Stomach (tissue), 8 donors: ENCODE measurements at regions not wholly inside any gene's neighbourhood (a gene's known extent, or its start where the extent isn't known, plus 50 kb on each side); places are given as distances from the start of the nearest gene placed in this dataset.

Experiments
- DNase-seq, 2 donors: peaks; one replicate each; pipeline versions ENCODE4 v3.0.0 to v3.0.0-alpha.2; 2013 to 2019
- H3K27ac ChIP-seq, 5 donors: fragments of 200-600 bp in 4 of 5; sonication (generic) in 4 of 5; one replicate each; pipeline ENCODE4 v1.5.1; 2013 to 2019; ENCODE audit warnings: mild to moderate bottlenecking in 1 of 5, moderate library complexity in 1 of 5
- H3K27me3 ChIP-seq, 3 donors: fragments of 200-600 bp; sonication (generic); one replicate each; pipeline ENCODE4 v1.5.1; 2017 to 2019; ENCODE audit warnings: mixed run types in 1 of 3
- H3K36me3 ChIP-seq, 4 donors: fragments of 200-600 bp; sonication (generic); 1 replicate in 3 of 4; 2 replicates in 1 of 4; pipeline ENCODE4 v1.5.1; 2016 to 2019
- H3K4me1 ChIP-seq, 4 donors: fragments of 200-600 bp; sonication (generic); one replicate each; pipeline ENCODE4 v1.5.1; 2016 to 2019
- H3K4me3 ChIP-seq, 4 donors: fragments of 200-600 bp; sonication (generic) in 3 of 4; one replicate each; pipeline ENCODE4 v1.5.1; 2016 to 2019; ENCODE audit warnings: mild to moderate bottlenecking in 1 of 4
- H3K9me3 ChIP-seq, 4 donors: fragments of 200-600 bp; sonication (generic); one replicate each; pipeline ENCODE4 v1.5.1; 2016 to 2019
- EP300 ChIP-seq: sonication (generic); formaldehyde crosslinking; IDR thresholded peaks from one replicate; pipeline ENCODE4 v1.6.1; 2017; ENCODE audit warnings: antibody characterized with exemption
- POLR2A ChIP-seq, 4 donors: fragments of 450-650 bp; IDR thresholded peaks; one replicate each; pipeline ENCODE4 v1.6.1; 2016; ENCODE audit warnings: antibody characterized with exemption in 4 of 4, control low read depth in 2 of 4, mild to moderate bottlenecking in 1 of 4, moderate library complexity in 1 of 4
- POLR2AphosphoS5 ChIP-seq, 3 donors: sonication (generic); formaldehyde crosslinking; IDR thresholded peaks; one replicate each; pipeline ENCODE4 v1.6.1; 2016; ENCODE audit warnings: antibody characterized with exemption in 3 of 3
- WGBS, 5 donors: extraction: QIAGEN DNeasy Blood & Tissue Kit in 3 of 5; methylation state at CpG; one replicate each; pipeline versions ENCODE4 v1.1.5 to v1.1.7; 2013 to 2018; 5-methylcytosine and 5-hydroxymethylcytosine counted together
- intact Hi-C: fragments of 100-400 bp; cut with DNase I; formaldehyde crosslinking; loops from one replicate; pipeline ENCODE4 v1.15.1; 2023; ENCODE audit warnings: low total_unique reads
- TF ChIP-seq, protein P1 (sequence below), 7 experiments: fragments of 450-650 bp in 4 of 7; fragments of 200-600 bp in 3 of 7; sonication (generic) in 3 of 7; IDR thresholded peaks; one replicate each; pipeline ENCODE4 v1.5.1; 2016 to 2019; ENCODE audit warnings: antibody characterized with exemption in 7 of 7, control low read depth in 2 of 7, mild to moderate bottlenecking in 1 of 7
- donor health status: healthy with polysubstance abuse.
- donor health status: Bipolar disorder and iron deficiency.
- donor health status: healthy.

GRCh38 chr3:14338242-14338641 lies 64.2 kb upstream of the SLC6A6 start:
- Histone ChIP-seq H3K4me3 (no peak overlapping the region), H3K27me3 (no peaks in the 10 kb centered on the region), H3K9me3 (no peaks in the 10 kb centered on the region), H3K27ac (no peak overlapping the region), H3K36me3 (no peaks in the 10 kb centered on the region), H3K4me1 (peaks cover 22 to 35% (median 28%) of the 10 kb centered on the region in 4 donors)
- TF ChIP-seq POLR2A (IDR thresholded peaks at IDR 0.05) (no peak), EP300 (no peak), POLR2AphosphoS5 (IDR thresholded peaks at IDR 0.05) (no peak)
- TF ChIP-seq, protein P1, sequence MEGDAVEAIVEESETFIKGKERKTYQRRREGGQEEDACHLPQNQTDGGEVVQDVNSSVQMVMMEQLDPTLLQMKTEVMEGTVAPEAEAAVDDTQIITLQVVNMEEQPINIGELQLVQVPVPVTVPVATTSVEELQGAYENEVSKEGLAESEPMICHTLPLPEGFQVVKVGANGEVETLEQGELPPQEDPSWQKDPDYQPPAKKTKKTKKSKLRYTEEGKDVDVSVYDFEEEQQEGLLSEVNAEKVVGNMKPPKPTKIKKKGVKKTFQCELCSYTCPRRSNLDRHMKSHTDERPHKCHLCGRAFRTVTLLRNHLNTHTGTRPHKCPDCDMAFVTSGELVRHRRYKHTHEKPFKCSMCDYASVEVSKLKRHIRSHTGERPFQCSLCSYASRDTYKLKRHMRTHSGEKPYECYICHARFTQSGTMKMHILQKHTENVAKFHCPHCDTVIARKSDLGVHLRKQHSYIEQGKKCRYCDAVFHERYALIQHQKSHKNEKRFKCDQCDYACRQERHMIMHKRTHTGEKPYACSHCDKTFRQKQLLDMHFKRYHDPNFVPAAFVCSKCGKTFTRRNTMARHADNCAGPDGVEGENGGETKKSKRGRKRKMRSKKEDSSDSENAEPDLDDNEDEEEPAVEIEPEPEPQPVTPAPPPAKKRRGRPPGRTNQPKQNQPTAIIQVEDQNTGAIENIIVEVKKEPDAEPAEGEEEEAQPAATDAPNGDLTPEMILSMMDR (IDR thresholded peaks at IDR 0.05), result no peak
- WGBS, 5 donors, result 64 to 85% (median 74%) methylated on average over 4 of the region's 4 CpGs
- DNase-seq, result no peak
- intact Hi-C loops, result no loop called here

DNA sequence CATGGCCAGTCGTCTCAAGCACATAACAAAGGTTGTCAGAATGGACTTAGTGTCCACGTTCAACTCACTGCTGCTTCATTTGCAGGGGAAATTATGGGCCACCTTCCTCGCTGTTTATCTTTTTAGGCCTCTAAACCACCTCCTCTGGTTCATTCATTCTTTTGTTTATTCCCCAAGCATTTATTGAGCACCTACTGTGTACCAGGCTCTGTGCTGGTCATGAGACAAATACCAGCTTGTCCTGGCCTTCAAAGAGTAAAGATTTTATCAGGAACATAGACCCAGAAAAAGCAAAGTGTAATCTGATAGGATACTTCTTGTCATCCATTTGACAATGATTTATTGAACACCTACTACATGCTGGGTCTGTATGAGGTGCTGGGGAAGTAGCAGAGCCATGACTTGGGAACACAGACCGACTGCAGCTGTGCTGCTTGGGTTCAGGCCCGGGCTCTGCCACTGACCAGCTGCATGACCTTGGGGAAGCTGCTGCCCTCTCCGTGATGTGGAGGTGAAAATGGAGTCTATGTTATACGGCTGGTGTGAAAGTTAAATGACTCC lies 63.4 kb upstream of the SLC6A6 start:
- Histone ChIP-seq H3K27ac (no peak overlapping the region), H3K9me3 (no peaks in the 10 kb centered on the region), H3K4me3 (no peak overlapping the region), H3K36me3 (no peaks in the 10 kb centered on the region), H3K4me1 (peaks cover 20 to 28% (median 24%) of the 10 kb centered on the region in 4 donors), H3K27me3 (no peaks in the 10 kb centered on the region)
- 86 to 90% (median 88%) methylated on average over 7 of the region's 7 CpGs for WGBS, 5 donors
- intact Hi-C loops, result no loop called here
- DNase-seq, result no peak
- no peak for TF ChIP-seq POLR2AphosphoS5 (IDR thresholded peaks at IDR 0.05)
- TF ChIP-seq, protein P1 (IDR thresholded peaks at IDR 0.05), result no peak
- no peak for TF ChIP-seq EP300
- TF ChIP-seq POLR2A (IDR thresholded peaks at IDR 0.05), result no peak

GRCh38 chr3:14340960-14341708 lies 61.3 kb upstream of the SLC6A6 start:
- Histone ChIP-seq H3K9me3 (no peaks in the 10 kb centered on the region), H3K27ac (no peak overlapping the region), H3K27me3 (no peaks in the 10 kb centered on the region), H3K4me1 (peaks cover 7 to 15% (median 11%) of the 10 kb centered on the region in 4 donors), H3K36me3 (no peaks in the 10 kb centered on the region), H3K4me3 (no peak overlapping the region)
- intact Hi-C loops, result no loop called here
- DNase-seq, result no peak
- 70 to 78% (median 77%) methylated on average over 13 to 14 of the region's 14 CpGs for WGBS, 5 donors
- TF ChIP-seq EP300 (no peak), POLR2A (IDR thresholded peaks at IDR 0.05) (no peak), POLR2AphosphoS5 (IDR thresholded peaks at IDR 0.05) (no peak)
- TF ChIP-seq, protein P1 (IDR thresholded peaks at IDR 0.05), result no peak

DNA sequence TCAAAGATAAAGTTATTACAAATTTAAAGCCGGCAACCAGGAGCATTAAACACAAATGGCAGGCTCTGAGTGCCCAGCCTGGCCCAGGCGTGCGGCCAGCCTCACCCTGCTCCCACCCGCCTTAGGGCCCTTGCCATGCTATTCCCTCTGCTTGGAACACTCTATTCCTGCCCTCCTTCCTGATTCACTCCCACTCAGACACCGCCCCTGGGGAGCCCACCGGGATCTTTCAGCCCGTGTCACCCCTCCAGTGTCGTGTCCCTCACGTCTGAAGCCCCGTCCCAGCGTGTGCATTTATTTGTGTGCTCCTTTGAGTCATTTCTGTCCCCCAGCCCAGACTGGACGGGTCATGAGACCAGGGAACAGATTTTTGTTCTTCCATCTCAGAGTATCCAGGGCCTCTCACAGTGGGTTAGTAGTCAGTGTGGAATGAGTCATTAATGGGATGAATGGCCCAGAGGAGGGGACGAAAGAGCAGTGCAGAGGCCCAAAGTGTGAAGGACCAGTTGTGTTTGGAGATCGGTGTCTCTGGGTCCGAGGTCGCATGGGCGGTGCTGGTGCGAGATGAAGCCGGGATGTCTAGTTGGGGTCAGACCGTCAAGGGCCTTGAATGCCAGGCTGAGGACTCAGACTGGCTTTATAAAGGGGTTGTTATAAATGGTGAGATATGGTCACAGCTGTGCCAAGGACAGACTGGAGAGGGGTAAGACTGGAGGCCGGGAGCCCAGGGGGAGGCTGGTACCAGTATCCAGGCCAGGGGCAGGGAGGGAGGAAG lies 58.9 kb upstream of the SLC6A6 start:
- DNase-seq, result no peak
- intact Hi-C loops, result no loop called here
- H3K4me3 ChIP-seq, result no peak overlapping the region
- H3K27me3 ChIP-seq, result no peaks in the 10 kb centered on the region
- H3K36me3 ChIP-seq, result no peaks in the 10 kb centered on the region
- no peak overlapping the region for H3K27ac ChIP-seq
- no peak for TF ChIP-seq EP300
- TF ChIP-seq POLR2A (IDR thresholded peaks at IDR 0.05), result no peak
- no peak for TF ChIP-seq POLR2AphosphoS5 (IDR thresholded peaks at IDR 0.05)
- TF ChIP-seq, protein P1 (IDR thresholded peaks at IDR 0.05), result no peak
- no peaks in the 10 kb centered on the region for H3K9me3 ChIP-seq
- 90 to 94% (median 93%) methylated on average over 21 of the region's 21 CpGs for WGBS, 5 donors
- peaks cover 0 to 7% (median 0%) of the 10 kb centered on the region in 4 donors for H3K4me1 ChIP-seq
